Skeletal muscle satellite cell (primary cell): ENCODE measurements at regions not wholly inside any gene's neighbourhood (a gene's known extent, or its start where the extent isn't known, plus 50 kb on each side); places are given as distances from the start of the nearest gene placed in this dataset.

Source experiments
- H3K27me3 ChIP-seq: 2 replicates; pipeline ENCODE4 v1.7.0; 2013; ENCODE audit warnings: low read length; ENCODE audit not compliant: control insufficient read depth, insufficient read depth
- H3K36me3 ChIP-seq: 2 replicates; pipeline ENCODE4 v1.7.0; 2013; ENCODE audit warnings: mild to moderate bottlenecking, control low read depth, low read length; ENCODE audit not compliant: insufficient read depth
- H3K4me1 ChIP-seq: 2 replicates; pipeline ENCODE4 v1.7.0; 2013; ENCODE audit warnings: low read length; ENCODE audit not compliant: control insufficient read depth, insufficient read depth
- H3K4me2 ChIP-seq: 2 replicates; pipeline ENCODE4 v1.7.0; 2013; ENCODE audit warnings: mild to moderate bottlenecking, low read length
- H3K4me3 ChIP-seq: 2 replicates; pipeline ENCODE4 v1.7.0; 2013; ENCODE audit warnings: low read length
- H3K9ac ChIP-seq: 2 replicates; pipeline ENCODE4 v1.7.0; 2013; ENCODE audit warnings: mild to moderate bottlenecking, low read depth, low read length, moderate library complexity
- H3K9me3 ChIP-seq: replicated peaks from 2 replicates; pipeline ENCODE4 v1.7.0; 2013; ENCODE audit warnings: mild to moderate bottlenecking, control low read depth, low read length

DNA sequence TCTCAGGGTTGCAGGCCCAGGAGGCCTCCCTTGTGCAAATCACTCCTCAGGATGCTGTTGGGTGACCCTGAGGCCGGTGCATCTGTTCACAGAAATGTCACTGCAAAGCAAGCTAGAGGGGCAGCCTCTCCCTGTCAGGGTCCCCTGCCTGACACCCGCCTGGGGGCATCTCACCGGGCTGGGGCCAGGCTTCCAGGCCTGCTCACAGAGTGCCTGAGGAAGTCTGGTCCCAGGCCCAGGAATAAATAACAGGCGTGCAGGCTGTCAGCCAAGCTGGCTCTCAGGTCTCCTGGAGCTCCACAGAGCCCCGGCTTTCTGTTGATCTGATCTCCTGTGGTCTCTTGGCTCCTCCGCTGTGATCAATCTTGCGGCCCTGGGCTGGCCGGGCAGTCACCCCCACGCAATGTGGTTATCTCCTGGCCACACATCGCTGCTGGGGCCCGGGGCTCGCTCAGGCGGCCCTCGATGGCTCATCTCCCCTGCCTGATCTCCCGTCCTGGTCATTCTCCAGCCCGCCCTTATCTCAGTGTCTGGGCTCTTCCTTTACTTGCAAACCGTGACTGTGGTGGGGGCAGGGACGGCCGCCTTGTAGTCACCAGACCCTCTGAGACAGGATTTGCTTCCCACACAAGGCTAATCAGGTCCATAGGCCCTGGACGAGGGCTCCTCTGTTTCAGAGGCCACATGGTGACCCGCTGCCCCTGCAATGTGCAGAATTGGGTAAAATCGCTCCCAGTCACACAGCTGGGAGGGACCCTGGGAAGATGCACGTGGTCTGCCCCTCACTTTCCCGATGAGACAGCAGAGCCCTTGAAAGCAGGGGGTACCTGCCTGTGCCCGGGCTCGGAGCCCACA lies 231.2 kb upstream of the GSE1 start:
- no peak overlapping the region for H3K9ac ChIP-seq

DNA sequence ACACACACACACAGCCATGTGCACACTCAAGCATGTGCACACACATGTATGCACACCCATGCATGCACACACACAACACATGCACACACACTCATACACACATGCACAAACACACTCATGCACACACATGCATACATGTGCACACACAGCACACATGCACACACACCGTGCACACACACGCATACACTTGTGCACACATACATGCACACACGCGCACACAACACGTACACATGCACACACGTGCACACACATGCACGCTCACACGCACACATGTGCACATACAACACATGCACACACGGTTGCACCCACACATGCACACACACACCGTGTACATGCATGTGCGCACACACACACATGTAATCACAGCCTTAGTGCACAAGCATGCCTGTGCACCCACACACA lies 230.4 kb upstream of the GSE1 start:
- Histone ChIP-seq H3K4me1 (no peaks in the 10 kb centered on the region), H3K9me3 (no peaks in the 10 kb centered on the region), H3K4me2 (no peak overlapping the region), H3K27me3 (no peaks in the 10 kb centered on the region), H3K9ac (no peak overlapping the region), H3K36me3 (no peaks in the 10 kb centered on the region), H3K4me3 (no peak overlapping the region)

More for the DNA sequence above, 231.2 kb upstream of the GSE1 start:
- Histone ChIP-seq H3K4me1 (no peaks in the 10 kb centered on the region), H3K27me3 (no peaks in the 10 kb centered on the region), H3K4me2 (no peak overlapping the region), H3K36me3 (no peaks in the 10 kb centered on the region), H3K4me3 (no peak overlapping the region), H3K9me3 (no peaks in the 10 kb centered on the region)

DNA sequence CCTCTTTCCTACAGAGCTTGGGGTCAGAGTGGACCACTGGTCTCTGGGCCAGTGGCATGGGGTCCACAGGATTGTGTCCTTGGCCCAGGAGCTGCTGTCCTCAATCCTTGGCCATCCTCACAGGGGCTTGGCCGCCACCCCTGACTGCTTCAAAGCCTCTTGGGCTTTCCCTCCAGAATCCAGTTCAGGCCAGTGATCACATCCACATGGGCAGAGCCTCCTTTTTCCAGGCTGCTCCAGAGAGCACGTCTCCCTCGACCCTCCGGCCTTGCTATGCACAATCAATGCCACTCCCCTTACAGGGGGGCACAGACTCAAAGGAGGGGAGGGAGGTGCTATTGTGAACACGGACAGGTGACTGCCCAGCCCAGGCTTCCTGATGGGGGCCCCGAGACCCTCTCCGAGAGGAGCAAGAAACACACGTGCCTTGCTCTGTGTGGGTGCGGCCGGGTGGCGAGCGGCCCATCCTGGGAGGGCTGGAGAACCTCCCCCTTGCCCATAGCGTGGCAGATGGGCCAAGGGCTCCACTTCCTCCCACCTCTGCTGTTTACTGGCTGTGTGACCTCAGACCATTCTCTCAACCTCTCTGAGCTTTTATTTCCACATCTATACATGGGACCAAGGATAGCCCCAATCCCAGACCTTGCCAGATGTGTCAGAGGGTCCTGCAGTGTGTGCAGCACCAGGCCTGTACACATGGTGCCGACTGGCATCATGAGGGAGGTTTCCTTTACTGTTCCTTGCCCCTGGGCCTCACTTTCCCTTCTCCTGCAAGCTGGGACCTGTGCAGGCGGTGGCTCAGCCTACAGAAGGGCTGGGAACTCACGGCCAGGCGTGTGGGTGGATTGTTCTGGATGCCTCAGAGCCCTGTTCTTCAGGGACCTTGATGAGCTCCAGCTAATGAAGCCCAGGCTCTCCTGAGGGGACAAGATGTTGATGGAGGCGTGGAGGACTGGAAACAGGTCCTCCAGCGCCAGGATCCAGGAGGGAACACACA lies 229.0 kb upstream of the GSE1 start:
- H3K9ac ChIP-seq: no peak overlapping the region
- H3K9me3 ChIP-seq: no peaks in the 10 kb centered on the region
- no peaks in the 10 kb centered on the region for H3K36me3 ChIP-seq
- H3K4me2 ChIP-seq: no peak overlapping the region
- H3K4me3 ChIP-seq: no peak overlapping the region
- no peaks in the 10 kb centered on the region for H3K4me1 ChIP-seq
- H3K27me3 ChIP-seq: no peaks in the 10 kb centered on the region

DNA sequence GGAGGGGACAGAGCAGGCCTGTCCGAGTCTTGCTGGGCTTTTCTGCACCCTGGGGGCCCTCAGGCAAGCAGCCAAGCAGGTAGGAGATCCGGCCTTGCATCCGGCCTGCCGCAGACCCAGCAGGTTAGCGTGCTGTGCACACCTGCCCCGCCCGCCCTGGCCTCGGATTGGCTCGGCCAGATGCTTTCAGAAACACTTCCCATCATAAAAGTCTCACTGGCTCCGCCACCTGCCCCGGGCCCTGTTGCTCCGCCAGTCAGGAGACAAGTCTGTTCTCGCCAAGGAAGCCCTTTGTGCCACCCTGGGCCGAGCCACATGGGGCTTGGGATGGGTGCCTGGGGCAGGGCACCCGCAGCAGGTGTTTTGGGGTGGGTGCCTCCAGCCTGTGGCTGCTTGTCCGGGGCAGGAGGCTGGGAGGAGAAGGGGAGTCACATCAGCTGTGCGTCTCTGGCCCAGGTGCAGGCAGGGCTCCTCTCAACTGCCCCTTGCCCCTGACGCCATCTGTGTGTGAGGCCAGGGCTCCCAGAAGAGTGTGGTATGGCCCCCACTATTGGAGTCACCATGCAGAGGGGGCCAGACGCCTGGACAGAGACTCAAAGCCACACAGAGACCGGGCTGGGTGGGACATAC lies 228.2 kb upstream of the GSE1 start:
- Histone ChIP-seq H3K4me3 (no peak overlapping the region), H3K36me3 (no peaks in the 10 kb centered on the region), H3K4me1 (peaks cover under 1% of the 10 kb centered on the region), H3K27me3 (no peaks in the 10 kb centered on the region), H3K9me3 (no peaks in the 10 kb centered on the region), H3K9ac (no peak overlapping the region), H3K4me2 (no peak overlapping the region)

DNA sequence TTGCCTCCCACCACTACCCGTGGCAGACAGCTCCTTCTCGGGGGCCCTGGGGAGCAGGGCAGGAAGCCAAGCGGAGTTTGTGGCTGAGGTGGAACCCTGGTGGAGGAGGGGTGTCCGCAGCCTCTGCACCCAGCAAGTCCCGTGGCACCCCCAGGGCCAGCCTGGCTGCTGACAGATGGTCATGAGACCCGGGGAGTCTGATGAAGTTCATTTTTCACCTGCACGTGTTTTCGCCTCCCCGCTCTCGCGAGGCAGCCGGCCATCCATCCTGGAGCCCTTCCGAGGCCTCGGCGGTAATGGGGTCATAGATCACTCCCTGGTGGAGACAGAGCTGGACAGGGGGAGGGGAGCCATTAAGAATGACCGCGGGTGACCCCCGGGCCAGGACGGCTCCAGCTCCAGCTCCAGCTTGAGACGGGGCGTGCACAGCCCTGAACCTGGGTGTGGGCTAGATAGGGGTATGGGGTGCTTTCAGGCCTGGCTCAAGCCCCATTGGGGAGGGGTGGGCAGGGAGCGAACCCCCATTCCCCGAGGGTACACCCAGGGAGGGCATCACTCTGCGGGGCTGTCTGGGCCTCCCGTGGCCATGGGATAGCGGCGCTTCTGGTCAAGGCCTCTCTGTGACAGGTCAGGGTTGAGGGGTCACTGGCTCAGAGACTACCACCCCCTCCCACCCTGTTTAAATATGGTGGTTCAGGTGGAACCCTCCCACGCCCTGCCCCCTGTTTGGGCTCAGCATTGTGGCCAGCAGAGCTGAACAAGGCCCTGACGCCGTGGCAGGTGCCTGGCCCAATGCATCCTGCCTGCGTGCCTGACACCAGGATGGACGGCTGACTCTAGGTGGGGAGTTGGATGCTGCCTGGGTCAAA lies 227.4 kb upstream of the GSE1 start:
- Histone ChIP-seq H3K36me3 (no peaks in the 10 kb centered on the region), H3K27me3 (no peaks in the 10 kb centered on the region), H3K9ac (no peak overlapping the region), H3K9me3 (no peaks in the 10 kb centered on the region), H3K4me1 (peaks cover 5% of the 10 kb centered on the region), H3K4me2 (no peak overlapping the region), H3K4me3 (no peak overlapping the region)

DNA sequence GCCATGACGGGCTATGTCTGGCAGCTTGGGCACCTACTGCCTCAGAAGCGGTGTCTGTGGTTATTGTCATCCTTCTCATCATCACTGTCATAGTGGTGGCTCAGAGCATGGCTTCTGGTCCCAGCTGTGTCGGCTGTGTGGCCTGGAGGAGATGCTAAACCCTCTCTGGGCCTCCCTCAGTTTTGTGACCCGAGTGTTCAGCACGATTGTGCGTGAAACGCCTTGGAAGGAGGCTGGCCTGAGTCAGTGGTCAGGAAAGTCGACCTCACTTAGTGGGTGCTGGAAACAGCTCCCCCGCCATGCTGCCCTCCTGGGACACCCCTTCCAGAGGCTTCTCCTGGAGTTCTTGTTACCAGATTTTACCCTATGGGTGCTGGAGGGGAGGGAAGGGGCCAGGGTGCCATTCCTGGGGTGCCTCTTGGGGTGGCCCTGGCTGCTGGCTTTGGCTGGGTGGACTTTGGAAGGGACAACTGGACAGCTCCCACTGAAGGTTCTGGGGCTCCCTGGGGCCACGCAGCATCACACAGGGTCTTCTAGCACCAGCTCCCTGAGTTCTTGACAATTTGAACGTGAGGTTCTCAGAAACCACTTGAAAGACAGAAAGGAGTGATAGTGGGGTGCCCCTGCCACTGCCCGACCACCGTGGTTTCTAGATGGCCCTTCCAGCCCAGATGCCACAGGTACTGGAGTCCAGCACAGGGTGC lies 226.5 kb upstream of the GSE1 start:
- H3K4me1 ChIP-seq: peaks cover 14% of the 10 kb centered on the region
- H3K4me2 ChIP-seq: no peak overlapping the region
- no peak overlapping the region for H3K9ac ChIP-seq
- H3K4me3 ChIP-seq: no peak overlapping the region
- no peaks in the 10 kb centered on the region for H3K27me3 ChIP-seq
- no peaks in the 10 kb centered on the region for H3K36me3 ChIP-seq
- no peaks in the 10 kb centered on the region for H3K9me3 ChIP-seq

DNA sequence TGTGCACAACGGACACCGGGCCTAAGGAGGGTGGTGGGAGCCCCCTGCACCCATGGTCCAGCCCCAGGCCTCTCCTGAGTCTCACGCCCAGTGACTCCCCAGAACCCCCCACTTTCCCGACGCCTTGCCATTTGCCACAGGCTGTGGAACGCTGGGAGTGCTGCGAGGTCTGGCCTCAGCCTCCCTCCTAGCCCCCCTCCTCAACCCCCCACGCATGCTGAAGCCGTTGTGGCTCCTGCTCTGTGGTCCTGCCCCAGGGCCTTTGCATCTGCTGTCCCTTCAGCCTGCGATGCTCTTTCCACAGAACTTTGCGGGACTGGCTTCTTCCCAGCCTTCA lies 226.0 kb upstream of the GSE1 start:
- no peak overlapping the region for H3K4me3 ChIP-seq
- H3K9me3 ChIP-seq: no peaks in the 10 kb centered on the region
- no peaks in the 10 kb centered on the region for H3K36me3 ChIP-seq
- H3K9ac ChIP-seq: no peak overlapping the region
- peaks cover 17% of the 10 kb centered on the region for H3K4me1 ChIP-seq
- no peaks in the 10 kb centered on the region for H3K27me3 ChIP-seq
- H3K4me2 ChIP-seq: no peak overlapping the region

DNA sequence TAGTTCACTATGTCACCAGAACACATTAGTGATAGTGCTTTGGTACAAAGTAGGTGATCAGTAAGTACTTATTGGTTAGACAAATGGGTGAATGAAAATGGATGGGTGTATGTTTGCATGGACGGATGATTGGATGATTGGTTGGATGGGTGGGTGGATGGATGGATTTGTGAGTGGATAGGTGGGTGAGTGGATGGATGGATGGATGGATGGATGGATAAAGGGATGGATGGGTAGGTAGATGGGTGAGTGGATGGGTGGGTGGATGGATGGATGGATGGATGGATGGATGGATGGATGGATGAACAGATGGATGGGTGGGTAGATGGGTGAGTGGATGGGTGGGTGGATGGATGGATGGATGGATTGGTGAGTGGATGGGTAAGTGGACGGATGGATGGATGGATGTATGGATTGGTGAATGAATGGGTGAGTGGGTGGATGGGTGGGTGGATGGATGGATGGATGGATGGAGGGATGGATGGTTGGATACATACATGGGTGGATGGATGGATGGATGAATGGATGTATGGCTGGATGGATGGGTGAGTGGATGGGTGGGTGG lies 225.3 kb upstream of the GSE1 start:
- Histone ChIP-seq H3K4me3 (no peak overlapping the region), H3K4me1 (peaks cover 17% of the 10 kb centered on the region), H3K4me2 (no peak overlapping the region), H3K36me3 (no peaks in the 10 kb centered on the region), H3K9ac (no peak overlapping the region), H3K9me3 (no peaks in the 10 kb centered on the region), H3K27me3 (no peaks in the 10 kb centered on the region)

DNA sequence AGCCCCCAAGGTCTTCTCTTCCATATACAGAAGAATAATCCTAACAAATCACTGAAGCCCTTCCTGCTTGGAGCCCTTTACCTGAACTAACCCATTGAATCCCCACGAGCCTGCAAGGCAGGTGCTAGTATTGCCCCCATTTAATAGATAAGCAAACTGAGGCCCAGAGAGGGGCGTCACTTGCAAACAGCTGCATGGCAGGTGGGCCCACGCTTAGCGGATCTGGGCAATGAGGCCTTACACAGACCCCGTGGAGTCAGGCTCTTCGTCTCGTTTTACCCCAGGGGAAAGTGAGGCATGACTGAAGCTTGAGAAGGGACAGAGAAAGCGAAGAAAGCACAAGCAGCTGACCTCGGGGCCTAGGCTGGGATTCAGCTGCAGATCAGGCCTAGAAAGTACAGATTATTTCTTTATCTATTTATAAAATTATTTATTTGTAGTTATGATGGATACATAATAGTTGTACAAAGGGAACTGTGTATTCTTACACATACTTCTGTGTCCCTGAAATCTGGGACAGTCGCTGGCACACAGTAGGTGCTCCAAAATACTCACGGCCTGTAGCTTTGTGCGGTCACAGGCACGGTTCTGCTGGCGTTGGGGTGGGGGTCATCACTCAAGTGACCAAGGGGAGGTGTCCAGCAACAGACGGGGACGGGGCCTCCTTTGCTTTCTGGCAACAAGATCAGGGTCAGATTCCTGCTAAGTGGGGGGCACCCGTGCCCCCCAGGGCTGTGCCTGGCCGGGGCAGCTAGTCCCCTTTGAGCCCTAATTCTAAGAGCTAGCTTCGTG lies 223.2 kb upstream of the GSE1 start:
- Histone ChIP-seq H3K36me3 (no peaks in the 10 kb centered on the region), H3K27me3 (no peaks in the 10 kb centered on the region), H3K4me1 (peaks cover 29% of the 10 kb centered on the region), H3K9me3 (no peaks in the 10 kb centered on the region), H3K4me2 (peak overlapping the region; percentile 65), H3K4me3 (no peak overlapping the region), H3K9ac (peak overlapping the region; percentile 32)
